Right atrium auricular region (tissue), 2 donors: ENCODE measurements at regions not wholly inside any gene's neighbourhood (a gene's known extent, or its start where the extent isn't known, plus 50 kb on each side); places are given as distances from the start of the nearest gene placed in this dataset.

ENCODE experiments used
- DNase-seq: peaks from one replicate; pipeline ENCODE4 v3.0.0-alpha.2; 2019; ENCODE audit warnings: low spot score
- H3K27ac ChIP-seq, 2 donors: fragments of 200-600 bp; sonication (generic); 1 replicate in 1 of 2; 2 replicates in 1 of 2; pipeline ENCODE4 v1.5.1; 2016 to 2019
- H3K27me3 ChIP-seq, 2 donors: fragments of 200-600 bp; sonication (generic); one replicate each; pipeline versions ENCODE4 v1.5.1 to v1.6.0; 2017 to 2019
- H3K36me3 ChIP-seq: fragments of 200-600 bp; sonication (generic); one replicate; pipeline ENCODE4 v1.5.1; 2016
- H3K4me1 ChIP-seq, 2 donors: fragments of 200-600 bp; sonication (generic); one replicate each; pipeline versions ENCODE4 v1.5.1 to v1.6.0; 2017 to 2019
- H3K4me3 ChIP-seq, 2 donors: fragments of 200-600 bp; sonication (generic); 1 replicate in 1 of 2; 2 replicates in 1 of 2; pipeline ENCODE4 v1.5.1; 2017 to 2019; ENCODE audit warnings: mild to moderate bottlenecking in 1 of 2, moderate library complexity in 1 of 2
- H3K9me3 ChIP-seq, 2 donors: fragments of 200-600 bp; sonication (generic); one replicate each; pipeline ENCODE4 v1.5.1; 2019
- CTCF ChIP-seq, 2 donors: fragments of 200-600 bp; sonication (generic); IDR thresholded peaks; one replicate each; pipeline ENCODE4 v1.5.1; 2019; ENCODE audit warnings: antibody characterized with exemption in 2 of 2

- no peaks in the 10 kb centered on the region for H3K27me3 ChIP-seq
- no peak overlapping the region for H3K4me3 ChIP-seq
- H3K27ac ChIP-seq, result no peak overlapping the region
- H3K4me1 ChIP-seq, result no peaks in the 10 kb centered on the region
- no peaks in the 10 kb centered on the region for H3K36me3 ChIP-seq
- no peak for DNase-seq
- TF ChIP-seq CTCF (IDR thresholded peaks at IDR 0.05), result no peak
- H3K9me3 ChIP-seq, result no peaks in the 10 kb centered on the region
Observed at GRCh38 chr9:90053027-90053426, 448.2 kb downstream of the GADD45G start.

- H3K27ac ChIP-seq, result no peak overlapping the region
- no peaks in the 10 kb centered on the region for H3K4me1 ChIP-seq
- no peaks in the 10 kb centered on the region for H3K36me3 ChIP-seq
- no peak for DNase-seq
- H3K27me3 ChIP-seq, result no peaks in the 10 kb centered on the region
- no peaks in the 10 kb centered on the region for H3K9me3 ChIP-seq
- H3K4me3 ChIP-seq, result no peak overlapping the region
- no peak for TF ChIP-seq CTCF (IDR thresholded peaks at IDR 0.05)
Observed at GRCh38 chr9:90054810-90055209, 450.0 kb downstream of the GADD45G start.

DNA sequence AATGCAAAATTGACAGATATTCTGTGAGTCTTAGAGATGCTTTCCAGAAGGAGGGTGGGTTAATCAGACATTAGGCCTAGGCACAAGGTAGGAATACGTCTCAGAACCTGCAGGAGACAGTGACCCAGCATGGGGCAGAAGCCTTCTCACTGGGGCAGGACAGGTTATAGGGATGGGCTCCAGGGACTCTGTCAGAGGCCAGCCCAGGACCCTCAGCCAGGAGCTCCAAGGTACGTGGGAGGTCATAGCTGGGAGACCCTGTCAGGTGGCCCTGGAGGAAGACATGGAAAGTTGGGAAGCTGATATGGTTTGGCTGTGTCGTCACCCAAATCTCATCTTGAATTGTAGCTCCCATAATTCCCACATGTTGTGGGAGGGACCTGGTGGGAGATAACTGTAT, 450.4 kb downstream of the GADD45G start:
- Histone ChIP-seq H3K9me3 (no peaks in the 10 kb centered on the region), H3K27me3 (no peaks in the 10 kb centered on the region), H3K27ac (no peak overlapping the region), H3K36me3 (no peaks in the 10 kb centered on the region), H3K4me1 (no peaks in the 10 kb centered on the region), H3K4me3 (no peak overlapping the region)
- no peak for TF ChIP-seq CTCF (IDR thresholded peaks at IDR 0.05)
- DNase-seq, result no peak

DNA sequence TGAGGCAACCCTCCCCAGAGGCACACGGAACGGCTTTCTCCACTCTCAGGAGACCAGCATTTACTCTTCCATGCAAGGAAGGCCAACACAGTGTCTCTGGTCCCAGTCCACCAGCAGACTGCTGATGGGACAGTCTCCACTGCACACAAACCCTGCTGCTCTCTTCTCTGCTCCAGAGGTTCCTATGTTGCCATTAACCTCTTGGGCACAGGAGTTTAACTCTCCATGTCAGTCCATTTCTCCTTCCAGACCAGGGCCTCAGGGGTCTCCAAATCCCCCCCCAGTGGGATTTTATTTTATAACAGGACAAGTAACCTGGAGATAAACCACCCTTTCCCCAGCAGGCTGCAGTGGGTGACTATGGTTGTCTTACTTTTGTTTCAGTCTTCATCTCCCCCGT, 452.5 kb downstream of the GADD45G start:
- no peaks in the 10 kb centered on the region for H3K9me3 ChIP-seq
- no peak overlapping the region for H3K27ac ChIP-seq
- no peak overlapping the region for H3K4me3 ChIP-seq
- H3K27me3 ChIP-seq, result no peaks in the 10 kb centered on the region
- no peaks in the 10 kb centered on the region for H3K4me1 ChIP-seq
- TF ChIP-seq CTCF (IDR thresholded peaks at IDR 0.05), result no peak
- DNase-seq, result no peak
- H3K36me3 ChIP-seq, result no peaks in the 10 kb centered on the region

DNA sequence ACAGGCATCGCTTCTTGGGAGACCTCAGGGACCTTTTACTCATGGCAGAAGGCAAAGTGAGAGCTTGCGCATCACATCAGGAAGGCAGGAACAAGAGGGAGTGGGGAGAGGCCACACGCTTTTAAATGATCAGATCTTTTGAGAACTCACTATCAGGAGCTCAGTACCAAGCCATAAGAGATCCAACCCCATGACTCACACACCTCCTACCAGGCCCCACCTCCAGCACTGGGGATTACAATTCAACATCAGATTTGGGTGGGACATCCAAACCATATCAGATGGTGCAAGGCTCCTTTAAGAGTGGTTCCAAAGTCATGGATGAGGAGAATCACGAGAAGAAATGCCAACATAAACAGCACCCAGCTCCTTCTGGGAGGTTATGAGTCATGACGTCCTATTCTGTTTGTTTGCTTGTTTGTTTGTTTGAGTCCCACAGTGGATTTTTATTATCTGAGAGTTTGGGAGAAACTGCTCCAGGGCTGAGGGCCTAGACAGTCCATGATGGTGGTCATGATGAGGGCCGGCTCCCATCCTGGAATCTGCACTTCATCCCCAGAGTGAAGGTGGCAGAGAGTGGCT, 453.5 kb downstream of the GADD45G start:
- Histone ChIP-seq H3K27me3 (no peaks in the 10 kb centered on the region), H3K9me3 (no peaks in the 10 kb centered on the region), H3K36me3 (no peaks in the 10 kb centered on the region), H3K4me1 (no peaks in the 10 kb centered on the region), H3K27ac (no peak overlapping the region), H3K4me3 (no peak overlapping the region)
- TF ChIP-seq CTCF (IDR thresholded peaks at IDR 0.05), result no peak
- DNase-seq, result no peak

DNA sequence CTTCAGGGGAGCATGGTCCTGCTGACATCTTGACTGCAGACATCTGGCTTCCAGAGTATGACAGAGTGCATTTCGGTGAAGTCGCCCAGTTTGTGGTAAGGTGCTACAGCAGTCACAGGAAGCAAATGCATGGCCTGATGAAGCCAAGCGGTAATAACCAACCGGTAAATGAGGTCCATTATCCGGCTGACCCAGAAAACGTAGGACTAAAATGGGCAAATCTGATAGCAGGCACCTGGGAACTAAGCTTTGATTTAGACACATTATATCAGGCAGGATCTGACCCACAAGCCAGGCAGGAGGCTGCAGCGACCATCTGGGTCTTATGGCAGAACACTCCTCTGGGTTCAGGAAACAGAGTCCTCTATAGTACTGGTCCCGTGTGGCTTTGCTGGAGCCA, 454.6 kb downstream of the GADD45G start:
- H3K4me3 ChIP-seq, result no peak overlapping the region
- no peaks in the 10 kb centered on the region for H3K27me3 ChIP-seq
- no peak for DNase-seq
- H3K36me3 ChIP-seq, result no peaks in the 10 kb centered on the region
- no peak for TF ChIP-seq CTCF (IDR thresholded peaks at IDR 0.05)
- no peaks in the 10 kb centered on the region for H3K4me1 ChIP-seq
- H3K9me3 ChIP-seq, result no peaks in the 10 kb centered on the region
- H3K27ac ChIP-seq, result no peak overlapping the region
